Chondrocyte (in vitro differentiated cells): ENCODE measurements at regions not wholly inside any gene's neighbourhood (a gene's known extent, or its start where the extent isn't known, plus 50 kb on each side); places are given as distances from the start of the nearest gene placed in this dataset.

Experiments used
- DNase-seq: peaks from one replicate; pipeline ENCODE4 v3.0.0; 2021; ENCODE audit warnings: mixed read lengths, low spot score
- H3K27ac Mint-ChIP-seq: one replicate; pipeline ENCODE4 v1.8.0; 2021; ENCODE audit warnings: mild to moderate bottlenecking, moderate library complexity, mixed read lengths; ENCODE audit not compliant: unreplicated experiment
- H3K27me3 Mint-ChIP-seq: 2 replicates; pipeline ENCODE4 v1.8.0; 2021; ENCODE audit warnings: low read depth, mixed read lengths
- H3K36me3 Mint-ChIP-seq: 2 replicates; pipeline ENCODE4 v1.8.0; 2021; ENCODE audit warnings: low read depth, mixed read lengths
- H3K4me1 Mint-ChIP-seq: 2 replicates; pipeline ENCODE4 v1.8.0; 2021; ENCODE audit warnings: low read depth, mild to moderate bottlenecking, mixed read lengths
- H3K4me3 Mint-ChIP-seq: one replicate; pipeline ENCODE4 v1.8.0; 2021; ENCODE audit warnings: mild to moderate bottlenecking, moderate library complexity, mixed read lengths; ENCODE audit not compliant: unreplicated experiment
- H3K9me3 Mint-ChIP-seq: 2 replicates; pipeline ENCODE4 v1.8.0; 2021; ENCODE audit warnings: low read depth, mixed read lengths
- CTCF ChIP-seq: fragments of 200-600 bp; sonication (generic); IDR thresholded peaks from 2 replicates; pipeline ENCODE4 v1.5.0; 2021; ENCODE audit warnings: antibody characterized with exemption, mild to moderate bottlenecking, moderate library complexity

- H3K27ac Mint-ChIP-seq, result no peak overlapping the region
- H3K9me3 Mint-ChIP-seq, result peaks cover under 1% of the 10 kb centered on the region
- DNase-seq, result no peak
- H3K36me3 Mint-ChIP-seq, result no peaks in the 10 kb centered on the region
- TF ChIP-seq CTCF, result no peak
- H3K4me1 Mint-ChIP-seq, result peaks cover 10% of the 10 kb centered on the region
- H3K27me3 Mint-ChIP-seq, result peaks cover 14% of the 10 kb centered on the region
- H3K4me3 Mint-ChIP-seq, result no peak overlapping the region
Measured at GRCh38 chr2:176582990-176583481, 313.8 kb downstream of the MTX2 start.

GRCh38 chr2:176583607-176584006, 314.4 kb downstream of the MTX2 start:
- H3K9me3 Mint-ChIP-seq, result peaks cover 4% of the 10 kb centered on the region
- H3K27ac Mint-ChIP-seq, result no peak overlapping the region
- H3K4me1 Mint-ChIP-seq, result peaks cover 10% of the 10 kb centered on the region
- DNase-seq, result no peak
- H3K36me3 Mint-ChIP-seq, result no peaks in the 10 kb centered on the region
- TF ChIP-seq CTCF, result no peak
- no peak overlapping the region for H3K4me3 Mint-ChIP-seq
- H3K27me3 Mint-ChIP-seq, result peaks cover 16% of the 10 kb centered on the region

GRCh38 chr2:176584333-176584732, 315.1 kb downstream of the MTX2 start:
- Mint-ChIP-seq H3K9me3 (peaks cover 4% of the 10 kb centered on the region), H3K36me3 (no peaks in the 10 kb centered on the region), H3K4me3 (no peak overlapping the region), H3K4me1 (peaks cover 10% of the 10 kb centered on the region), H3K27ac (no peak overlapping the region), H3K27me3 (peaks cover 18% of the 10 kb centered on the region)
- DNase-seq, result no peak
- no peak for TF ChIP-seq CTCF

GRCh38 chr2:176585291-176585690, 316.0 kb downstream of the MTX2 start:
- Mint-ChIP-seq H3K4me1 (peaks cover 10% of the 10 kb centered on the region), H3K27ac (no peak overlapping the region), H3K4me3 (no peak overlapping the region), H3K27me3 (peaks cover 15% of the 10 kb centered on the region), H3K9me3 (peaks cover 4% of the 10 kb centered on the region), H3K36me3 (no peaks in the 10 kb centered on the region)
- no peak for TF ChIP-seq CTCF
- no peak for DNase-seq

GRCh38 chr2:176585791-176586190, 316.5 kb downstream of the MTX2 start:
- Mint-ChIP-seq H3K4me1 (peaks cover 10% of the 10 kb centered on the region), H3K27ac (no peak overlapping the region), H3K9me3 (peaks cover 4% of the 10 kb centered on the region), H3K36me3 (no peaks in the 10 kb centered on the region), H3K27me3 (peaks cover 15% of the 10 kb centered on the region), H3K4me3 (no peak overlapping the region)
- DNase-seq, result no peak
- no peak for TF ChIP-seq CTCF
